ENCODE measurements at regions not wholly inside any gene's neighbourhood (a gene's known extent, or its start where the extent isn't known, plus 50 kb on each side); places are given as distances from the start of the nearest gene placed in this dataset.

GRCh38 chr13:90627813-90628212 lies 719.7 kb upstream of the MIR17HG start:
- POLR2A ChIA-PET: no interaction called here
- TF ChIP-seq SP1 (IDR thresholded peaks at IDR 0.05; ENCODE audit: low read depth) (no peak), SIN3A (IDR thresholded peaks at IDR 0.05; ENCODE audit: low read depth) (no peak)
- H4K20me1 ChIP-seq (ENCODE audit: insufficient read depth): no peaks in the 10 kb centered on the region
- H2AFZ ChIP-seq (ENCODE audit: low read depth, low read length, poor library complexity, severe bottlenecking): no peak overlapping the region
- no peaks in the 10 kb centered on the region for H3K27me3 ChIP-seq (ENCODE audit: insufficient read depth, low read length)
- no TSS peak for BruUV-seq (replicated peaks)
- intact Hi-C loops (cut with micrococcal nuclease): no loop called here
- no peak overlapping the region for H3K4me3 ChIP-seq (replicated peaks in 1 of 2; ENCODE audit: low read depth in 1 of 2, low read length in 2 of 2)
- CTCF ChIA-PET: no interaction called here
- no peak overlapping the region for H3K9ac ChIP-seq (ENCODE audit: low read length)
- no peaks in the 10 kb centered on the region for H3K9me3 ChIP-seq (ENCODE audit: control insufficient read depth in 1 of 2, insufficient read depth in 1 of 2, low read depth in 1 of 2, low read length in 2 of 2)
- no peaks in the 10 kb centered on the region for H3K79me2 ChIP-seq (ENCODE audit: insufficient read depth, low read length)
- ATAC-seq: no peak
- DNase-seq (ENCODE audit: low read depth, low spot score): no peak
- H3K9me2 ChIP-seq (ENCODE audit: insufficient read depth): no peaks in the 10 kb centered on the region
- no peaks in the 10 kb centered on the region for H3K36me3 ChIP-seq (ENCODE audit: control insufficient read depth in 1 of 2, insufficient read depth in 2 of 2, low read length in 2 of 2)
- RAD21 ChIA-PET (ENCODE audit: low non-redundant PET in 1 of 2, low total read pairs in 2 of 2, uncharacterized antibody in 2 of 2, unreplicated experiment in 2 of 2): no interaction called here
- no peak overlapping the region for H3K27ac ChIP-seq (ENCODE audit: low read depth, low read length)
- no peak overlapping the region for H3K4me2 ChIP-seq (ENCODE audit: low read length)
- H3K4me1 ChIP-seq (ENCODE audit: control insufficient read depth in 1 of 2, insufficient read depth in 2 of 2, low read length in 2 of 2): no peaks in the 10 kb centered on the region

- intact Hi-C loops (cut with micrococcal nuclease): no loop called here
- TF ChIP-seq EZH2phosphoT487 (IDR thresholded peaks at IDR 0.05; ENCODE audit: borderline replicate concordance) (no peak), YY1 (IDR thresholded peaks at IDR 0.05; ENCODE audit: extremely low read depth, insufficient replicate concordance, low read depth, low read length) (no peak), ZFX (IDR thresholded peaks at IDR 0.05) (no peak), JUND (IDR thresholded peaks at IDR 0.05) (no peak), ATF3 (IDR thresholded peaks at IDR 0.05) (no peak), ZNF274 (IDR thresholded peaks at IDR 0.05; ENCODE audit: low read depth, low read length) (no peak), EGR1 (IDR thresholded peaks at IDR 0.05; ENCODE audit: low read depth) (no peak), CTCF (IDR thresholded peaks at IDR 0.05 in 2 of 3, conservative IDR thresholded peaks at IDR 0.05 in 1 of 3; ENCODE audit: borderline replicate concordance in 1 of 3, insufficient read depth in 1 of 3, low read depth in 2 of 3, low read length in 2 of 3) (no peak), MAX (IDR thresholded peaks at IDR 0.05) (no peak), POLR2A (IDR thresholded peaks at IDR 0.05; ENCODE audit: borderline replicate concordance, extremely low read depth, insufficient read depth, insufficient read length) (no peak), SIN3A (IDR thresholded peaks at IDR 0.05; ENCODE audit: low read depth) (no peak), ELF1 (IDR thresholded peaks at IDR 0.05; ENCODE audit: borderline replicate concordance, low read depth) (no peak), CEBPB (IDR thresholded peaks at IDR 0.05; ENCODE audit: low read depth) (no peak), EZH2 (IDR thresholded peaks at IDR 0.05) (no peak), CBX3 (IDR thresholded peaks at IDR 0.05; ENCODE audit: low read depth) (no peak), SP1 (IDR thresholded peaks at IDR 0.05; ENCODE audit: low read depth) (no peak)
- ATAC-seq: no peak
- H3K4me3 ChIP-seq (replicated peaks in 1 of 2; ENCODE audit: low read depth in 1 of 2, low read length in 2 of 2): no peak overlapping the region
- H3K9ac ChIP-seq (ENCODE audit: low read length): no peak overlapping the region
- DNase-seq (ENCODE audit: low read depth, low spot score): no peak
- no peaks in the 10 kb centered on the region for H3K4me1 ChIP-seq (ENCODE audit: control insufficient read depth in 1 of 2, insufficient read depth in 2 of 2, low read length in 2 of 2)
- CTCF ChIA-PET: no interaction called here
- no TSS peak for BruUV-seq (replicated peaks)
- no peaks in the 10 kb centered on the region for H3K79me2 ChIP-seq (ENCODE audit: insufficient read depth, low read length)
- no peaks in the 10 kb centered on the region for H3K9me2 ChIP-seq (ENCODE audit: insufficient read depth)
- H3K27me3 ChIP-seq (ENCODE audit: insufficient read depth, low read length): no peaks in the 10 kb centered on the region
- POLR2A ChIA-PET: no interaction called here
- no peak overlapping the region for H2AFZ ChIP-seq (ENCODE audit: low read depth, low read length, poor library complexity, severe bottlenecking)
- no peaks in the 10 kb centered on the region for H4K20me1 ChIP-seq (ENCODE audit: insufficient read depth)
- no peaks in the 10 kb centered on the region for H3K9me3 ChIP-seq (ENCODE audit: control insufficient read depth in 1 of 2, insufficient read depth in 1 of 2, low read depth in 1 of 2, low read length in 2 of 2)
- no peaks in the 10 kb centered on the region for H3K36me3 ChIP-seq (ENCODE audit: control insufficient read depth in 1 of 2, insufficient read depth in 2 of 2, low read length in 2 of 2)
- RAD21 ChIA-PET (ENCODE audit: low non-redundant PET in 1 of 2, low total read pairs in 2 of 2, uncharacterized antibody in 2 of 2, unreplicated experiment in 2 of 2): no interaction called here
- H3K4me2 ChIP-seq (ENCODE audit: low read length): no peak overlapping the region
- H3K27ac ChIP-seq (ENCODE audit: low read depth, low read length): no peak overlapping the region
Observed at GRCh38 chr13:90628471-90628870, 719.0 kb upstream of the MIR17HG start.

All from HCT116 (cell line).